AG09309 (cell line): ENCODE measurements at regions not wholly inside any gene's neighbourhood (a gene's known extent, or its start where the extent isn't known, plus 50 kb on each side); places are given as distances from the start of the nearest gene placed in this dataset.

Experiments
- DNase-seq: peaks from one replicate; pipeline ENCODE4 v3.0.0-alpha.2; 2010; ENCODE audit warnings: low read depth
- H3K4me3 ChIP-seq: 2 replicates; pipeline ENCODE4 v1.5.1; 2011; ENCODE audit warnings: mild to moderate bottlenecking, low read depth, low read length, moderate library complexity; ENCODE audit not compliant: control insufficient read depth
- TF ChIP-seq, protein P1 (sequence below): IDR thresholded peaks from 2 replicates; pipeline ENCODE4 v1.5.1; 2011; ENCODE audit warnings: mild to moderate bottlenecking, low read depth, low read length, inconsistent platforms; ENCODE audit not compliant: insufficient read depth, control insufficient read depth; ENCODE audit errors: missing control alignments

DNA sequence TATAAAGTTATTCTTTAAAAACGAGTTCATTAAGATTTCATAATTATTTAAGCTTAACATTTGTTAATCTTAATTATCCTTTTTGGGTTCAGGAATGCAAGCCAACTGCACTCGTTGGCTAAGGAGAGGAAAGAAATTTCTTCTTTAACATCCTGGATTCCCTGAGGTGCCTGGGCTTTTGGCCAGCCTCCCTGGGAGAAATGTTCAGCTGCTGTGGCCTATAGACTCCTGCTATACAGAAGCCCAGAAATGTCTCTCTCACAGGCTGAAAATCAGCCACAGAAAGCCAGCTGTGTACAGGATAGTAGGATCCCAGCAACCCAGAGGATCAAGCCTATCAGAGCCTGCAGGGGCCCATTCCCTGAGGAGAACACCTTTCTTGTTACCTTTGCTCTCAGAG lies 430.3 kb downstream of the XIRP2 start:
- TF ChIP-seq, protein P1, sequence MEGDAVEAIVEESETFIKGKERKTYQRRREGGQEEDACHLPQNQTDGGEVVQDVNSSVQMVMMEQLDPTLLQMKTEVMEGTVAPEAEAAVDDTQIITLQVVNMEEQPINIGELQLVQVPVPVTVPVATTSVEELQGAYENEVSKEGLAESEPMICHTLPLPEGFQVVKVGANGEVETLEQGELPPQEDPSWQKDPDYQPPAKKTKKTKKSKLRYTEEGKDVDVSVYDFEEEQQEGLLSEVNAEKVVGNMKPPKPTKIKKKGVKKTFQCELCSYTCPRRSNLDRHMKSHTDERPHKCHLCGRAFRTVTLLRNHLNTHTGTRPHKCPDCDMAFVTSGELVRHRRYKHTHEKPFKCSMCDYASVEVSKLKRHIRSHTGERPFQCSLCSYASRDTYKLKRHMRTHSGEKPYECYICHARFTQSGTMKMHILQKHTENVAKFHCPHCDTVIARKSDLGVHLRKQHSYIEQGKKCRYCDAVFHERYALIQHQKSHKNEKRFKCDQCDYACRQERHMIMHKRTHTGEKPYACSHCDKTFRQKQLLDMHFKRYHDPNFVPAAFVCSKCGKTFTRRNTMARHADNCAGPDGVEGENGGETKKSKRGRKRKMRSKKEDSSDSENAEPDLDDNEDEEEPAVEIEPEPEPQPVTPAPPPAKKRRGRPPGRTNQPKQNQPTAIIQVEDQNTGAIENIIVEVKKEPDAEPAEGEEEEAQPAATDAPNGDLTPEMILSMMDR = no peak
- H3K4me3 ChIP-seq = no peak overlapping the region
- no peak for DNase-seq

DNA sequence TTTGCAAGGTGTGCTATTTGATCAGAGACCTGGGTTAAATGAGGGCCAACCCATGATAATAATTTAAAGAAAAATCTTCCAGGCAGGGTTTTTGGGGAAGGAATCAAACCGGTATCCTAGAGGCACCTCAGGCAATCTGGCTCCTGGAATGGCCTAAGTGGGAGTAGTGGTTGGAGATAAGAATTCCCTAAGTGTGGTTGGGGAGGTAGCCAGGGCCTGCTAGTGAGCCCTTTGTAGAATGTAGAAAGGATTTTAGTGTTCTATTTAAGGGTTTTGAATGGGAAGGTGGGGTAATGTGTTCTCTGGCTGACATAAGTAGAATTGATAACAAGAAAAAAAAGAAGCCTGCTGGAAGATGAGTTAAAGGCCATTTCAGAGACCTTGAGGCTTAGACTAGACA lies 422.2 kb downstream of the XIRP2 start:
- DNase-seq = no peak
- TF ChIP-seq, protein P1 = no peak
- H3K4me3 ChIP-seq = no peak overlapping the region
